Lower lobe of right lung (tissue), 2 donors: ENCODE measurements at regions not wholly inside any gene's neighbourhood (a gene's known extent, or its start where the extent isn't known, plus 50 kb on each side); places are given as distances from the start of the nearest gene placed in this dataset.

ENCODE experiments used
- ATAC-seq, 2 donors: fragments of 200-7000 bp; cut with Tn5 transposase; one replicate each; pipeline ENCODE4 v1.9.1; 2020 to 2022; ENCODE audit warnings: mild to moderate bottlenecking in 2 of 2, moderate library complexity in 2 of 2
- DNase-seq: peaks from one replicate; pipeline ENCODE4 v3.0.0-alpha.2; 2020
- H3K27ac ChIP-seq: fragments of 200-600 bp; one replicate; pipeline ENCODE4 v1.8.0; 2022
- H3K27me3 ChIP-seq: fragments of 200-600 bp; one replicate; pipeline ENCODE4 v1.8.0; 2022; ENCODE audit warnings: low read depth
- H3K36me3 ChIP-seq: fragments of 200-600 bp; one replicate; pipeline ENCODE4 v1.8.0; 2022; ENCODE audit warnings: mild to moderate bottlenecking
- H3K4me1 ChIP-seq: fragments of 200-600 bp; one replicate; pipeline ENCODE4 v1.8.0; 2022
- H3K4me3 ChIP-seq: fragments of 200-600 bp; one replicate; pipeline ENCODE4 v1.8.0; 2022; ENCODE audit warnings: mild to moderate bottlenecking
- H3K9me3 ChIP-seq: fragments of 200-600 bp; one replicate; pipeline ENCODE4 v1.8.0; 2022
- CTCF ChIP-seq: fragments of 200-600 bp; IDR thresholded peaks from one replicate; pipeline ENCODE4 v1.8.0; 2022; ENCODE audit warnings: antibody characterized with exemption, mild to moderate bottlenecking
- intact Hi-C: fragments of 100-400 bp; cut with DNase I; formaldehyde crosslinking; loops from one replicate; pipeline ENCODE4 v1.11.0; 2022
- donor health status: DM: no; HTN: yes; CAD: no; lungs with severe emphysema.

GRCh38 chr18:55115606-55116005, 156.3 kb upstream of the CCDC68 start:
- Histone ChIP-seq H3K4me3 (no peak overlapping the region), H3K36me3 (no peaks in the 10 kb centered on the region), H3K4me1 (no peaks in the 10 kb centered on the region), H3K27me3 (no peaks in the 10 kb centered on the region), H3K27ac (no peak overlapping the region), H3K9me3 (no peaks in the 10 kb centered on the region)
- intact Hi-C loops = no loop called here
- TF ChIP-seq CTCF = no peak
- ATAC-seq (no peak), DNase-seq (no peak)

GRCh38 chr18:55114876-55115275, 155.6 kb upstream of the CCDC68 start:
- H3K27me3 ChIP-seq = no peaks in the 10 kb centered on the region
- intact Hi-C loops = no loop called here
- H3K36me3 ChIP-seq = no peaks in the 10 kb centered on the region
- no peaks in the 10 kb centered on the region for H3K4me1 ChIP-seq
- H3K4me3 ChIP-seq = no peak overlapping the region
- no peak for TF ChIP-seq CTCF
- no peak for ATAC-seq
- no peak overlapping the region for H3K27ac ChIP-seq
- H3K9me3 ChIP-seq = no peaks in the 10 kb centered on the region
- DNase-seq = no peak

GRCh38 chr18:55113800-55114199, 154.5 kb upstream of the CCDC68 start:
- H3K4me1 ChIP-seq = no peaks in the 10 kb centered on the region
- no peak overlapping the region for H3K27ac ChIP-seq
- ATAC-seq = no peak
- no peaks in the 10 kb centered on the region for H3K9me3 ChIP-seq
- H3K4me3 ChIP-seq = no peak overlapping the region
- no peak for DNase-seq
- H3K36me3 ChIP-seq = no peaks in the 10 kb centered on the region
- intact Hi-C loops = no loop called here
- H3K27me3 ChIP-seq = no peaks in the 10 kb centered on the region
- TF ChIP-seq CTCF = no peak

GRCh38 chr18:55111271-55111670, 152.0 kb upstream of the CCDC68 start:
- ATAC-seq (no peak), DNase-seq (no peak)
- Histone ChIP-seq H3K4me3 (no peak overlapping the region), H3K27me3 (no peaks in the 10 kb centered on the region), H3K4me1 (no peaks in the 10 kb centered on the region), H3K36me3 (no peaks in the 10 kb centered on the region), H3K27ac (peak overlapping the region; percentile 6), H3K9me3 (no peaks in the 10 kb centered on the region)
- intact Hi-C loops = no loop called here
- no peak for TF ChIP-seq CTCF

GRCh38 chr18:55110436-55110835, 151.2 kb upstream of the CCDC68 start:
- peak; percentile 23 to 50 for ATAC-seq
- H3K4me3 ChIP-seq = no peak overlapping the region
- H3K36me3 ChIP-seq = no peaks in the 10 kb centered on the region
- no peak for TF ChIP-seq CTCF
- H3K4me1 ChIP-seq = no peaks in the 10 kb centered on the region
- intact Hi-C loops = no loop called here
- no peak for DNase-seq
- peak overlapping the region; percentile 6 for H3K27ac ChIP-seq
- no peaks in the 10 kb centered on the region for H3K9me3 ChIP-seq
- H3K27me3 ChIP-seq = no peaks in the 10 kb centered on the region
